Motor neuron (in vitro differentiated cells): ENCODE measurements at regions not wholly inside any gene's neighbourhood (a gene's known extent, or its start where the extent isn't known, plus 50 kb on each side); places are given as distances from the start of the nearest gene placed in this dataset.
"Not testable (repeated sequence)": the region's sequence is repeated elsewhere in the genome, so short reads cannot be mapped to it uniquely, and the experiment has no call there.

Experiments
- ATAC-seq, 8 experiments: fragments of 200-7000 bp; cut with Tn5 transposase; replicated peaks in 6 of 8; 2 replicates each; pipeline ENCODE4 v1.8.0; 2021; ENCODE audit warnings: mild to moderate bottlenecking in 8 of 8, moderate library complexity in 8 of 8
- H3K27ac ChIP-seq, 2 donors: fragments of 250-450 bp; sonication (Bioruptor Pico); 2 replicates each; pipeline ENCODE4 v1.9.0; 2021; ENCODE audit warnings: antibody characterized with exemption in 2 of 2, mild to moderate bottlenecking in 2 of 2, moderate library complexity in 1 of 2
- H3K4me1 ChIP-seq, 2 donors: fragments of 250-450 bp; sonication (Bioruptor Pico); replicated peaks in 1 of 2; 2 replicates each; pipeline ENCODE4 v1.6.1; 2021; ENCODE audit warnings: antibody characterized with exemption in 2 of 2, mild to moderate bottlenecking in 2 of 2, moderate library complexity in 1 of 2
- H3K4me3 ChIP-seq, 5 donors: fragments of 250-450 bp; sonication (Bioruptor Pico); 2 replicates each; pipeline ENCODE4 v1.9.0; 2021; ENCODE audit warnings: antibody characterized with exemption in 5 of 5, mild to moderate bottlenecking in 5 of 5, moderate library complexity in 4 of 5
- WGBS, 10 experiments: fragments of 450-650 bp; shearing (Covaris generic); methylation state at CpG; one replicate each; pipeline ENCODE4 v1.0.0; 2022; 5-methylcytosine and 5-hydroxymethylcytosine counted together
- in situ Hi-C, 9 experiments: fragments of 400-800 bp; cut with MboI; loops; one replicate each; pipeline ENCODE4 v1.15.0; 2021; ENCODE audit warnings: low sequenced_read_pairs in 9 of 9, low pct_unique_long_range_greater_than_20kb in 2 of 9; ENCODE audit not compliant: unreplicated experiment in 9 of 9

DNA sequence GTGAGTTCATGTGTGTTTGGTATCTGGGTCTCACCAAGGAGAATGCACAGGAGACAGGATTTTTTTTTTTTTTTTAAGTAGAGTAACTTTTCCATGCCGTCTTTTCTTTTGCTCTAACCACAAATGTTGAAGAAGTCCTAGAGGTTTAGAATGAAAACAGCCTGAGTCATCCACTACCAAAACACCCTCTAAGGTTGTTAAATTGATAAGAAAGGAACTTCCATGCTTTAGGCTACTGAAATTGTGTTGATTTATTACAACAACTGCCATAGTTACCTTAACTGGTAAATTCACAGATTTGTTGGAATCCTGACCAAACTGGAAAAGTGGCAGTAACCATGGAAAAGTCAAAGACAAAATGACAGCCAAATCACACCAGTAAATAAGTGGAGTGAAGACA, 375.6 kb downstream of the AMY1C start:
- H3K4me3 ChIP-seq: no peak overlapping the region
- no peak for ATAC-seq
- 0 to 100% (median 71%) methylated on average over 1 of the region's 1 CpG; no CpG with 5 or more reads in 3 of the 10 experiments for WGBS, 10 experiments

DNA sequence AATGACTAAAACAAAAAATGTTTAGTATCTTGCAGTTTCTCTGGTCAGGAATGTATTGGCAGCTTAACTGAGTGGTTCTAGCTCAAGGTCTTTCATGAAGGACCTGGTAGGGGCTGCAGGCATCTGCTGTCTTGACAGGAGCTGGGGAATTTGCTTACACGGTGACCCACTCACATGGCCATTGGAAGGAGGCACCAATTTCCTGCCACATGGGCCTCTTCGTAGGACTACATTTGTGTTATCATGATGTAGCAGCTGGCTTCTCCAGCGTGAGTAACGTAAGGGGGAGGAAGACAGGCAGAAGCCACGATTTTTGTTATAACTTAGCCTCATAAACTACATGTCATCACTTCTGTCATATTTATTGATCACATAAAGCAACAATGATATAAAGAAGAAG, 376.3 kb downstream of the AMY1C start:
- 11 to 94% (median 85%) methylated on average over 3 to 5 of the region's 5 CpGs; no CpG with 5 or more reads in 3 of the 10 experiments for WGBS, 10 experiments
- Histone ChIP-seq H3K4me1 (no peaks in the 10 kb centered on the region), H3K27ac (no peak overlapping the region), H3K4me3 (no peak overlapping the region)
- no peak for ATAC-seq
- in situ Hi-C loops: loop anchor here in 1 of 9 experiments (25.0 kb wide), 1 partner anchor 189 kb away; no protein-coding TSS in a partner anchor

More for the DNA sequence above, 375.6 kb downstream of the AMY1C start:
- in situ Hi-C loops: loop anchor here in 1 of 9 experiments (25.0 kb wide), 1 partner anchor 188 kb away; no protein-coding TSS in a partner anchor
- Histone ChIP-seq H3K27ac (no peak overlapping the region), H3K4me1 (no peaks in the 10 kb centered on the region)

DNA sequence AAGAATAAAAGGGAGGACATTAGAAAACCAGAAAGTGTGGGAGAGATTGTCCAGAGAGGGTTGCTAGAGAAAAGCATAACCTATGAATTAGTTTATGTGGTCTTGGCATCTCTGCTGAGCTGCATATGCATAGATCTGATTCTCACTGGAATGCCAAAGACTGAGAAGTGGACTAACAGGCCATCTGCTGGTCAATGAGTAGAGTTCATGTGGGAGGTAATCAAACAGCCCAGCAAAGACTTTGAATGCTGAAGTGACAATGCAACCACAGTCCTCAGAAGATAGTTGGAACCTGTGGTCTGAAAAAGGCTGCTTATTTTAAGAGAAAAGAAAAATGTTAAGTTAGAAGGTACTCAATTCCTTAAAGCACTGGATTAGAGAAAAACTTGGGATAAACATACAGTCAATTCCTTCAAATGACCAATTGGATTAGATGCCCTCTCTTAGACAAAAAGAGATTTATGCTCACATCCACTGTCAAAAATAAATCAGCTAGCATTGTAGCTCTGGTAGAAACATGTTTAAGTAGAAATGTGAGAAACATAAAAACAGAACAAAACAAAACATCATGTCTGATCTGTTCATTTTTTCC, 382.8 kb downstream of the AMY1C start:
- Histone ChIP-seq H3K4me3 (no peak overlapping the region), H3K27ac (no peak overlapping the region), H3K4me1 (no peaks in the 10 kb centered on the region)
- in situ Hi-C loops: loop anchor here in 1 of 9 experiments (25.0 kb wide), 1 partner anchor 195 kb away; no protein-coding TSS in a partner anchor
- ATAC-seq: peak; percentile 43 to 99 (median 68)

DNA sequence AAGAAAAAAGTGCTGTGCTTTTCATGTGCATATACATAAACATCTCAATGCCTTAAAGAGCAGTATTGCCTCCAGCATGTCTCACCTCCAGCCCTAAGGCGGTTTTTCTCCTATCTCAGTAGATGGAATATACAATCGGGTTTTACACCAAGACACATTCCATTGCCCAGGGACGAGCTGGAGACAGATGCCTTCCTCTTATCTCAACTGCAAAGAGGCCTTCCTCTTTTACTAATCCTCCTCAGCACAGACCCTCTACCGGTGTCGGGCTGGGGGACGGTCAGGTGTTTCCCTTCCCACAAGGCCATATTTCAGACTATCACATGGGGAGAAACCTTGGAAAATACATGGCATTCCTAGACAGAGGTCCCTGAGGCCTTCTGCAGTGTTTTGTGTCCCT, 385.3 kb downstream of the AMY1C start:
- ATAC-seq, H3K4me1 ChIP-seq, H3K27ac ChIP-seq, H3K4me3 ChIP-seq: not testable (repeated sequence)
- in situ Hi-C loops: loop anchor here in 1 of 9 experiments (25.0 kb wide), 1 partner anchor 198 kb away; no protein-coding TSS in a partner anchor
- 24 to 96% (median 82%) methylated on average over 2 to 5 of the region's 6 CpGs; no CpG with 5 or more reads in 4 of the 10 experiments for WGBS, 10 experiments

DNA sequence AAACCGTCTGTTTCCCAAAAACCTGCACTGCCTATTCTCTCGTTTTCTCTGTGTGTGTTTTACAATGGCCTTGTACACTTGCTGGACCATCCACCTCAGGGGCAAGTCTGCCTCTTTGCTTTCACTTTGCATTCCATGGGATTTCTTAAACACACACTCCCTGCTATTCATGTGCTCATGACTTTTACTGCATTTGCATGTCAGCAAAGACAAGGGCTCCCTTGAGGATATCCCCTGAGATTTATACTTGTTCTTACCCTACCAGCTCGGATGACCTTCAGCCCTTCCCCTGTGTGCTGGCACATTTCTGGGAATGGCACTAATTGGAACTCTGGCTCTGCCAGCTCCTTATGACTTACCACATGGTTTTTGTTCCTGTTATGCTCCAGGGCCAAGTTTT, 386.9 kb downstream of the AMY1C start:
- Histone ChIP-seq H3K27ac (no peak overlapping the region), H3K4me1 (no peaks in the 10 kb centered on the region), H3K4me3 (no peak overlapping the region)
- WGBS, 10 experiments: 0 to 90% (median 50%) methylated on average over 2 to 3 of the region's 3 CpGs; no CpG with 5 or more reads in 2 of the 10 experiments
- peak in 4 of 8 experiments; percentile 36 to 59 (median 43) for ATAC-seq
- in situ Hi-C loops: loop anchor here in 1 of 9 experiments (25.0 kb wide), 1 partner anchor 199 kb away; no protein-coding TSS in a partner anchor

DNA sequence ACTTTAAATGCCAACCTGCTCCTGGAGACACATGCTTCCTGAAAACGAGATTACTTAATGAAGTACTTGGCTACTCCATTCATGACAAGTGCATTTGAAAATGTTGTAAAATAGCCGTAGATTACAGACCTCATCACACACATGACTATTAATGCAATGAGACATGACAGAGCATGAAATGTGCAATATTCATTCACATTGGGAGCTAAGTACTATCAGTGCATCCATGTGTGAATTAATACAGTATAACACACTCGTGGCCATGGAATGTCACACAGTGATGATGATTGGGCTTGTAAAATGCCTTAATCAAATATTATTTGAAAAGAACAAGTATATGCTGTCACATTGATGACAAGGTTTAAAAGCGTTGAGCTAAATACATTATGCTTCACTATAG, 407.0 kb downstream of the AMY1C start:
- no peaks in the 10 kb centered on the region for H3K4me1 ChIP-seq
- in situ Hi-C loops: no loop called here
- no peak overlapping the region for H3K27ac ChIP-seq
- ATAC-seq: peak in 5 of 8 experiments; percentile 52 to 89 (median 61)
- WGBS, 10 experiments: 14 to 92% (median 73%) methylated on average over 2 to 4 of the region's 4 CpGs
- no peak overlapping the region for H3K4me3 ChIP-seq

DNA sequence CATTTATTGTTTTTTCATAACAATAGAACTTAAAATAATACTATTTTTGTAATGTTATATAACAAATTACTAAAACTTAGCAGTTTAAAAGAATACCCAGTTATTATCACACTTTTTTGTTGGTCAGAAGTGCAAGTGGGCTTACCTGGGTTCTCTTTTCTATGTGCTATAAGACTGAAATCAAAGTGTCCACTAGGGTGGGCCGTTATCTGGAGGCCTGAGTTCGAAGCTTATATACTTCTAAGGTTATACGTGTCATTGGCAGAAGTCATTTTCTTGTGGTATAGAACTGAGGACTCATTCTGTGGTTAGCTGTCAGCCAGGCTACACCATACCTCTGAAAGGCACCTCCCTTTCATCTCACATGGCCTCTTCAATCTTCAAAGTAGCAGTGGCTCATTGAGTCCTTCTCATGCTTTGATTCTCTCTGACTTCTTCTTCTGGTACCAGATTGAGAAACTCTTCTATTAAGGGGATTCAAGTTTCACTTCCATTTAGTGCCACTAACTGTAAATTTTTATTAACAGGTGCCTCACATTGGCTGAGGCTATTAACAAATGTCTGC, 414.3 kb downstream of the AMY1C start:
- in situ Hi-C loops: no loop called here
- ATAC-seq: no peak
- WGBS, 10 experiments: 4 to 100% (median 83%) methylated on average over 1 to 3 of the region's 3 CpGs; no CpG with 5 or more reads in 3 of the 10 experiments
- Histone ChIP-seq H3K4me1 (no peaks in the 10 kb centered on the region), H3K4me3 (no peak overlapping the region), H3K27ac (no peak overlapping the region)

DNA sequence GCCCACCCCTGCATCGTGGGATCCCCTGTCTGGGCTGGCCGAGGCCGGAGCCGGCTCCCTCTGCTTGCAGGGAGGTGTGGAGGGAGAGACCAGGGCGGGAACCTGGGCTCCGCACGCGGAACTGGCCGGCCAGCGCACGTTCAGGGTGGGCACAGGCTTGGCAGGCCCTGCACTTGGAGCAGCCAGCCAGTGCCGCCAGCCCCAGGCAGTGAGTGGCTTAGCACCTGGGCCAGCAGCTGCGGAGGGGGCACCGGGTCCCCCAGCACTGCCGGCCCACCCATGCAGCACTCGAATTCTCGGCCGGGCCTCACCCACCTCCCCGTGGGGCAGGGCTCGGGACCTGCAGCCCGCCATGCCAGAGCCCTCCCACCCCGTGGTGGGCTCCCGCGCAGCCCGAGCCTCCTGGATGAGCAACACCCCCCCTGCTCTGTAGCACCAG, 422.6 kb downstream of the AMY1C start:
- no peaks in the 10 kb centered on the region for H3K4me1 ChIP-seq
- 90 to 100% (median 94%) methylated on average over 1 to 8 of the region's 25 CpGs; no CpG with 5 or more reads in 7 of the 10 experiments for WGBS, 10 experiments
- in situ Hi-C loops: no loop called here
- no peak overlapping the region for H3K4me3 ChIP-seq
- no peak for ATAC-seq
- H3K27ac ChIP-seq: no peak overlapping the region

DNA sequence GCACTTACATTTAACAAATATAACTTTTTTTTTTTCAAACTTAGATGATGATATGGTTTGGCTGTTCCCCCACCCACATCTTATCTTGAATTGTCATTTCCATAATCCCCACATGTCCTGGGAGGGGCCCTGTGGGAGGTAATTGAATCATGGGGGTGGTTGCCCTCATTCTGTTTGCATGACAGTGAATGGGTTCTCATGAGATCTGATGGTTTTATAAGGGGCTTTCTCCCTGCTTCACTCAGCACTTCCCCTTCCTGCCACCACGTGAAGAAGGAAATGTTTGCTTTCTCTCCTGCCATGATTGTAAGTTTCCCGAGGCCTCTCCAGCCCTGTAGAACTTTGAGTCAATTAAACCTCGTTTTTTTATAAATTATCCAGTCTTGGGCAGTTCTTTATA, 432.6 kb downstream of the AMY1C start:
- Histone ChIP-seq H3K27ac (no peak overlapping the region), H3K4me1 (no peaks in the 10 kb centered on the region), H3K4me3 (no peak overlapping the region)
- in situ Hi-C loops: no loop called here
- no peak for ATAC-seq
- 0 to 40% (median 20%) methylated on average over 1 to 3 of the region's 3 CpGs; no CpG with 5 or more reads in 1 of the 10 experiments for WGBS, 10 experiments

DNA sequence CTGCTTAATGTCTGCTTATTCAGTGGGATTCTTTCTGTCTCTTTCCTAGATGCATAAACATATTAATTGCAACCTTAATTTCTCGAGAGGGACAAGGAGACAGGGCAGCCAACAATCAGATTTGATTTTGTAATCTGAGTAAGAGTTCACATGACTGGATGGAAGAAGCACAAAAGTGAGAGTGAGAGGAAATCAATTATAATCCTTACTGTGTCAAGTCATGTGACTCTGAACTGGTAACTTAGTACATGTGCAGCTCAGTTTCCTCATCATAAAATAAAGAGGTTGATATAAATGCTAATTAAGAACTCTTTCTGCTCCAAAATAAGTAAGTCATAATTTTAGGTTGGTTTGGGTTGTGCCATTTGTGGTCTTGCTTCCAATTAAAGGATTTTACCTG, 439.5 kb downstream of the AMY1C start:
- no peak overlapping the region for H3K27ac ChIP-seq
- no peaks in the 10 kb centered on the region for H3K4me1 ChIP-seq
- no peak overlapping the region for H3K4me3 ChIP-seq
- in situ Hi-C loops: no loop called here
- 0 to 100% (median 77%) methylated on average over 1 of the region's 1 CpG for WGBS, 10 experiments
- no peak for ATAC-seq

DNA sequence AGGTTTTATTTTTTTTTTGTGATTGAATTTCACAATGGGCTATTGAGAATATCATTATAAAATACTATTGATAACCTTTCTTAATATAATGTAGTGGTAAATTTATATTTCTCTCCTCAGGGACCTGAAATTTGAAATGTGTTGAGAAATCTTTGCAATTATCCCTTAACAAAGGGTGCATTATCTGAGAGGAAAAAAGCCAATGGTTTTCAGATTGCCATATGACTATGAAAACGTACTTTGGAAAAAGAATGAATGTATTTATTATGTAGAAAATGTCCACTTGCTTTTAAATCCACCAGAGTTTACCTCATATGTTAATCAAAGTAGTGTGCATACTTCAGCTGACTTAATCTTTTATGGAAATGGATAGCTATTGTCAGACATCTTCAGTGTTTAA, 441.1 kb downstream of the AMY1C start:
- in situ Hi-C loops: no loop called here
- ATAC-seq: peak in 1 of 8 experiments; percentile 30

DNA sequence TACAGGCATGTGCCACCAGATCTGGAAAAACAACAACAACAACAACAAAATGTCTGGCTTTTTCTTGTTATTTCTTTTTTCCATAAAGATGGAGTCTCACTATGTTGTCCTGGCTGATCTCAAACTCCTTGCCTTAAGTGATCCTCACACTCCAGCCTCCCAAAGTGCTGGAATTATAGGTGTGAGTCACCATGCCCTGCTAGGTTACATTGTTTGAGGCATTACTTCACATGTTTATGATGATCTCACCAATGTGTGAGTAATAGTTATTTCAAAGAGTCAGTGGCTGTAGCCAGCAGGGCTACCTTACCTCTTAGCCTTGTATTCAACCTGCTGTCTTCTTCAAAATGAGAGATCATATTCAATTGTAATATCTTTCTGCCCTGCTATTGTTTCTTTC, 445.7 kb downstream of the AMY1C start:
- H3K4me1 ChIP-seq: no peaks in the 10 kb centered on the region
- no peak overlapping the region for H3K27ac ChIP-seq
- in situ Hi-C loops: no loop called here
- ATAC-seq: peak in 5 of 8 experiments; percentile 64 to 88 (median 72)
- no peak overlapping the region for H3K4me3 ChIP-seq

More for the DNA sequence above, 441.1 kb downstream of the AMY1C start:
- 0 to 89% (median 56%) methylated on average over 1 of the region's 1 CpG; no CpG with 5 or more reads in 1 of the 10 experiments for WGBS, 10 experiments
- Histone ChIP-seq H3K27ac (no peak overlapping the region), H3K4me1 (no peaks in the 10 kb centered on the region), H3K4me3 (no peak overlapping the region)

DNA sequence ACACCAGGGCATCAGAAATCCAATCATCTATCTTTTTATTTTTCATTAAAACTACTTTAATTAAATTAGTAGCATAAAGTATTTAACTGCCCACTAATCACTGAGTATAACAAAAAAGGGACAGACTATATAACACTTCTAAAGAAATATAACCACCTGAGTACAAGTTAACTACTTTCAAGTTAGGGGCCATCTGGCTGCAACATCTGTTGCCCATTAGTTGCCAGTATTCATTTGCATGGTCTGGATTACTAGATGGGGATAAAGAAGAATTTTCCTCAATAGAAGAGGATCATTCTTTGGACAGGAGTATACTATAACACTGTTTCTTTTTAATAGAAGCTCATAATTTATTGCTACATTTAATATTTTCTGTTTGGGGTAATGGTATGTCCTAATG, 446.4 kb downstream of the AMY1C start:
- Histone ChIP-seq H3K27ac (no peak overlapping the region), H3K4me1 (no peaks in the 10 kb centered on the region), H3K4me3 (no peak overlapping the region)
- no peak for ATAC-seq
- in situ Hi-C loops: no loop called here

DNA sequence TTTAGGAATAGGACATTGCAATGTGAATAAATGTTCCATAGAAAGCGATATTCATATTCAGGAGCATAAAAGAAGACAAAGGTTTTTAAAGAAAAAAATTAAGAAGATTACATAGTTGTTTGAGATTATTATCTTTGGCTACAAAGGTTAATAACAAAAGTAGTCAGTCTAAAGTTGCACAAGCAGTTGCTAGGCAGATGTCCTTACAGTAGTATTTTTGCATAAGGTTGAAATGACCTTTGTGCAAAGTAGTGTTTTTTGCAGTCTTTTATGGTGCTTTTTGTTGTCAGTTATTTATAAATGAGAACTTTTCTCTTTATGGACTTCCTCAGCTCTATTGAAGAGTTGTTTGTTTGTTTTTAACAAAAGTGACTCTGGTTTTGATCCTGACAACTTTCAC, 447.8 kb downstream of the AMY1C start:
- in situ Hi-C loops: no loop called here
- 0 to 100% (median 86%) methylated on average over 1 of the region's 1 CpG; no CpG with 5 or more reads in 1 of the 10 experiments for WGBS, 10 experiments
- H3K27ac ChIP-seq: no peak overlapping the region

More for the DNA sequence above, 447.8 kb downstream of the AMY1C start:
- Histone ChIP-seq H3K4me1 (no peaks in the 10 kb centered on the region), H3K4me3 (no peak overlapping the region)
- no peak for ATAC-seq
